Upper lobe of left lung (tissue), 4 donors: ENCODE measurements at regions not wholly inside any gene's neighbourhood (a gene's known extent, or its start where the extent isn't known, plus 50 kb on each side); places are given as distances from the start of the nearest gene placed in this dataset.

Experiments used
- CTCF ChIP-seq, 6 experiments: fragments of 450-650 bp in 4 of 6; fragments of 200-600 bp in 2 of 6; sonication (generic) in 2 of 6; IDR thresholded peaks; one replicate each; pipeline ENCODE4 v1.5.1; 2016 to 2019; ENCODE audit warnings: antibody characterized with exemption in 6 of 6
- POLR2A ChIP-seq, 4 donors: fragments of 450-650 bp; IDR thresholded peaks; one replicate each; pipeline ENCODE4 v1.5.1; 2016 to 2017; ENCODE audit warnings: antibody characterized with exemption in 4 of 4, mild to moderate bottlenecking in 2 of 4

- TF ChIP-seq CTCF (IDR thresholded peaks at IDR 0.05), result no peak
- no peak for TF ChIP-seq POLR2A (IDR thresholded peaks at IDR 0.05)
Measured at GRCh38 chr3:165669504-165669903, 167.7 kb downstream of the BCHE start.
